HG03135 (cell line): ENCODE measurements at regions not wholly inside any gene's neighbourhood (a gene's known extent, or its start where the extent isn't known, plus 50 kb on each side); places are given as distances from the start of the nearest gene placed in this dataset.

ENCODE experiments used
- ATAC-seq: cut with Tn5 transposase; IDR thresholded peaks from one replicate; pipeline ENCODE4 v1.9.1; 2021; ENCODE audit warnings: mild to moderate bottlenecking, moderate library complexity; ENCODE audit not compliant: unreplicated experiment

DNA sequence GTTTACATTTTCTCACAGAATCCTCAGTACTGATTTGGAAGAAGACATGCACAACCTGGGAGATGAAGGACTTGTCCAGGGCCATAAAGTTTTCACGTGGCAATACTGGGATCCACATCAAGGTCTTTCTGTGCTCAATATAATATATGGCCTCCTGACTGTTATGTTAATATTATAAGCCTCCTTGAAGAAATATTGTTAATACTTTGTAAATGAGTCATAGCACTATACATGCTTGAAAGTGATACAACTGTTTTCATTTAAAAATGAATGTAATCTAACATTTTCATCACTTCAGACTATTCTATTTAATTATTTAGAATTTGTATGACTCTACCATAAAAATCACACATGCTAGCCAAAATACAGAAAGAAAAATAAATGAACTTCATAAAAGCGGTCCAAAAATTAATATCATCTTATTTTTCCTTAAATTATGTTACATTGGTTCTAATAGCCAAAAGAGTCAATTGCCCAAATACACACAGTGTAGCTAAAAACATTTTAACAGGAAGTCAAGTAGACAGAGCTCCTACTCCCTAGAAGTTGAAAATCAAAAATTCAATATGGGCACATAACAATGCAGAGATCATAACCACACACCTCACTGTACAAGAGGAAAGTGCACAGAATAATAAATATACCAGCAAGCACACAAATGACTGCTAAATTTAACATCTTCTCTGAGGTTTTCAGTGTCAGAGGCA, 188.0 kb upstream of the HDDC2 start:
- ATAC-seq, result no peak

DNA sequence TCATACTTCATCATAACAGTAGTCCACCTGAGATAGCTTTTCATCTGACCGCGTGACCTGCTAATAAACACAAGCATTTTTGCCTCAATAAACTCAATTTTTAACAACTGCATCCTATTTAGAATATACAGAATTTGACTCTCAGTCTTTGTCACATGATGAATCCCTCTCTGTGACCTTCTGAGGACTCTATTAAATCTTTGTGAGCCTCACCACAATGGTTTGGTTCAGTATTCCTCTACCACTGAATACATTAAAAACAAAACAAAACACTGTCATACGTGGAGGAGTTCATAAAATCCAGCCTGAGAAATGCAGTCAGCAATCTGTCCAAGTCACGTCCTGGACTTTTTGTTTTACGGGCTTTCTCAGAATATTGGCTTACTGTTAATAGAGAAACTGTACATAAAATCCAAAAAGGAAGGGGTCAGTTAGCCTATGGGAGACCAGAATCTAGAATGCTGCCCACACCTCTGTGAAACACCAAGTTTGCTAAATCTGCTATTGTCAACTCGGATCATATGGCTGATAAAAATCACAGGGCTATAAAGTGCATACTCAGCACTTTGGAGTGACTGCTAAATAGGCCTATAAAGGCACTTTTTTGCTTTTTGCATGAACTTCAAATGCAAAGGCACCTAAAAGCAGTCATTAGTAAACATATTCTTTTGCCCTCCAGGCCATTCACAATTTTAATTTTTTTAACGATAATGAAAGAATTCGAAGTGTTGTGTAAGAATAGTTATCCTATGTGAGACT, 190.3 kb upstream of the HDDC2 start:
- ATAC-seq, result no peak

GRCh38 chr6:125498606-125499005, 196.8 kb upstream of the HDDC2 start:
- no peak for ATAC-seq

GRCh38 chr6:125499535-125499934, 197.8 kb upstream of the HDDC2 start:
- no peak for ATAC-seq

- no peak for ATAC-seq
Observed at GRCh38 chr6:125503181-125503580, 201.4 kb upstream of the HDDC2 start.

GRCh38 chr6:125507987-125508655, 206.4 kb upstream of the HDDC2 start:
- ATAC-seq, result no peak

DNA sequence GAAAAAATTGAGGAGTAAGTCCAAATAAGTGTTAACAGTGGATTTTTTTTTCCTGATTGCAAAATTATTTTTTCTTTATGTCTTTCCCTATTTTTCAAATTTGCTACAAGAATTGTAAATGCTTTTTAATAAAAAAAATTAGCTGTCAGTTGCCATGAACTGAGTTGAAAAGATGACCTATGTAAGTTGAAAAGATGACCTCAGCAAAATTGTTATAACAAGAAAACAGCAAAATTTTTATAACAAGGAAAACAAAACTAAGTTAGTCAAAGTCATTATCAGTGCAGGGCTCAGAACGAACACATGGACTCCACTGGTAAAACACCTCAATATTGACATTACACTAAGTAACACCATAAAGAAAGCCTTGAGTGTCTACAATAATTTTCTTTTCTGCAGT, 207.0 kb upstream of the HDDC2 start:
- no peak for ATAC-seq

- ATAC-seq, result no peak
Observed at GRCh38 chr6:125509477-125509876, 207.7 kb upstream of the HDDC2 start.

DNA sequence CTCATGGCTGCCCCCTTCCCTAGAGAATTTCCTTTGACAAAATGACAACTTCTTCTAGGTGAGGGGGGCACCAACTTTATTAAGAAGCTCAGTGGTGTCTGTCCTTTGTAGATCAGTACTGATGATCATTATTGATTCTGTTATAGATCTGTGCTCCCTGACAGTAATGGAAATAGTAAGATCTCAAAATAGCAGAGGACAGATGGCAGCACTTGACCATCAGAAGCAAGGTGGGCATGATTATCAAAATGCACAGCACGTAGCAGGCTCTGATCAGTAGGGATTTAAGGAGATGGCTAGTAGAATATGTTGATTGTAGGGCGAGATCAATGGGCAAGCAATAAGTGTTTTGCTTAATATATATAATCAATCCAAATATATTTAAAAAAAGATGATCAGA, 208.6 kb upstream of the HDDC2 start:
- no peak for ATAC-seq

DNA sequence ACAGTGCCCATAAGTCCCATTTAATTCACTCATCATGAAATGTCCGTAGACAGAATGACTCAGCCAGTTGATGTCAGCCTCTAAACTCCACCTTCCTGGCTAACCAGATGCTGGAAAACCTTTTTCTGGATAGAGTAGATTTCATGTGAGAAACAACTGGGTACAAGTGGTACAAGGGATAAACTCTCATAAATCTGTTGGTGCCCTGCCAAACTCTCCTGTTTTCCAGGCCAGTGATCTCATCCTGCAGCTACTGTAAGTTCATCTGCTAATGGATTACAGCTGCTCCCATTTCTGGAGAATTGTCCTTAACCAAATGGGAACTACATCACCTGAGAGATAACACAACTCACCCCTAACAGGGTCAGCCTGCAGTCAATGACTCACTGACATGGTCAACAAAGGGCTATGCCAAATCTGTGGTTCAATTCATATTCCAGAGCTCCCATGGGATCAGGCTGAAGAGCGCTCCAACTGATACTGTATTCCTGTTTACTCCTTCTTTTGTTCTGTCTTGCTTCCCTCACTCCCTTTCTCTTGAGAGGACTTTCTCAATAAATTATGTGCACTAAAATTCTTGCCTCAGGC, 210.1 kb upstream of the HDDC2 start:
- ATAC-seq, result no peak

DNA sequence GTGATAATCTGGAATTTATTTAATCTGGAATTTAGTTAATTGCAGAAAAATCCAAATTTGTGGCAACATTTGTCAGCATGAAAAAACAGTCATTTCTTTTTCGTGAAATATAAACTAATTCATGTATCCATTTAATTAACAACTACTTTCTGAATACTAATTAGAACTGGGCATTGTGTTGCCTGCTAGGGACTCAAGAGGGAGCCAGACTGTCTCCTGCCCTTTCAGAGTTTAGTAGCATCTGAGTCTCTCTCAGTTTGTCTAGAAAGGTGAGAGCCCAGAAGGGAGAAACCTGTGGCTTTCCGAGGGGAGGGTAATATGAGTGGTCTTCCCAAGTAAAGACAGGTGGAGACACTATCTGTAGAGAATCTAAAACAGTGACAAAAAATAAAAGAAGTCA, 210.9 kb upstream of the HDDC2 start:
- ATAC-seq, result no peak

DNA sequence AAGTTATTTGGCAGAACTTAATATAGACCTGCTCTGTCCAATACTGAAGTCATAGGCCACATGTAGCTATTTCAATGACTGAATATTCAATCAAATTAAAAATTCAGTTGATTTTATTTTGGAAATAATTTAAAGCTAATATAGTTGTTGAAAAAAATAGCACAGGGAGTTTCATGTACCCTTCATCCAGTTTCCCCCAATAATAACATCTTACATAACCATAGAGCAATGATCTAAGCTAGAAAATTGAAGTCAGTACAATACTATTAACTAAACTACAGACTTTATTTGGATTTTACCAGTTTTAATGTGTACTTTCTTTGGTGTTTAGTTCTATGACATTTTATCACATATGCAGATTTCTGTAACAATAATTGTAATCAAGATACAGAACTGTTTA, 212.2 kb upstream of the HDDC2 start:
- no peak for ATAC-seq

DNA sequence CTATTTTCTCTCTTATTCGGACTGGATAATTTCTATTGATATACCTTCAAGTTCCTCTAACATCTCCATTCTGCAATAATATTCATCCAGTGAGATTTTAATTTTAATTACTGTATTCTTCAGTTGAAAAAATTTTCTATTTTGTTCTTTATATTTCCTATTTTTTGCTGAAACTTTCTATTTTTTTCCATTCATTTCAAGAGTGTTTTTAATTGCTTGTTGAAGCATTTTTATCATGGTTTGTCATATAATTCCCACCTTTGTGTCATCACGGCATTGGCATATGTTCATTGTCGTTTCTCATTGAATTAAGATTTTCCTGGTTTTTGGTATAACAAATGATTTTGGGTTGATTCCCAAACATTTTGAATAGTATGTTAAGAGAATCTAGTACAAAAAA, 214.9 kb upstream of the HDDC2 start:
- ATAC-seq, result no peak

DNA sequence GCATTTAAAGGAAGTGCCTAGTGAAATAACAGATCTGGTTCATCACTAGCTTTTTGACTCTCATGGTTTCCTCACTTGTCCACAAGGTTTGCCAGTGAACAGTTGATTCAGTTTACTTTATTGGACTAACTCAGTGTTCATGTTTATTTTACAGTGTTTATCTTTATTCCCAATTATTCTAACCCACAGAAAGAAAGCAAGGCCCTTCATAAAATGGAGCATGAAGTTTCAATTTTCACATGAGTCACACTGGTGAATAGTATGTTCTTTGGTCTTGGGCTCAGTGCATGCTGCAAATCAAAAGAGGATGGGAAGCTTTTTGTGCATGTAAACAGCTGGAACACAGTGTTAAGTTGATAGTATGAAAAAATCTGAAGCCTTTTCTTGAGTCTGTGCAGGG, 217.6 kb upstream of the HDDC2 start:
- no peak for ATAC-seq

GRCh38 chr6:125524356-125524755, 222.6 kb upstream of the HDDC2 start:
- no peak for ATAC-seq

DNA sequence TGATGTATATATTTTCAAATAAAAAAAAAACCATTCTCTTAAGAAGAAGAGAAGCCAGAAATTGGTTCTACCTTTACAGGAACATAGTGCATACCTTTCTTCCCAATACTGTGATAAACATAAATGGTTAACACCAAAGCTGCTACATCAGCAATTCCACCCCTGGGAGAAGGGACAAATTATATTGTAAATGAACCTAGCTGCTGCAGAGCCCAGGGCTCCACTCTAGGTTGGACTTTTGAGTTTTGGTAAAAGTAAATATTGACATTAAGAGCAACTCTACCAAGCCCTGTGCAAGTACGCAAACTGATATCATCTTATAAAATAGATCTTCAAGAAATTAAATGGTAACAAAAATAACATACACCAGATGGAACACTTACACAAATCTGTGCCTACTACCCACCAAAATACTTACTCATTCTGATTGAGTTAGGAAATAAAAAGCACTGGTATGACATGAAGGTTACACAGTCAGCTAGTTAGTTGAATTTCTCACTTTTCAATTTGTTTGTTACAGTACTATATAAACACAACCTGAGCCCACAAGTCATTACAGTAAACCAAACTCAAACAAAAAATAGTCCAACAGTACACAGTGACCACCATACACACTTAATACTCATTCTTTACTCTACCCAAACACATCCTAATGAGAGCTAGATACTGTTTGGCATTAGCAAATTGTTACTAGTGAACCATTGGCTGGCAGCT, 223.3 kb upstream of the HEY2 start:
- ATAC-seq, result no peak

DNA sequence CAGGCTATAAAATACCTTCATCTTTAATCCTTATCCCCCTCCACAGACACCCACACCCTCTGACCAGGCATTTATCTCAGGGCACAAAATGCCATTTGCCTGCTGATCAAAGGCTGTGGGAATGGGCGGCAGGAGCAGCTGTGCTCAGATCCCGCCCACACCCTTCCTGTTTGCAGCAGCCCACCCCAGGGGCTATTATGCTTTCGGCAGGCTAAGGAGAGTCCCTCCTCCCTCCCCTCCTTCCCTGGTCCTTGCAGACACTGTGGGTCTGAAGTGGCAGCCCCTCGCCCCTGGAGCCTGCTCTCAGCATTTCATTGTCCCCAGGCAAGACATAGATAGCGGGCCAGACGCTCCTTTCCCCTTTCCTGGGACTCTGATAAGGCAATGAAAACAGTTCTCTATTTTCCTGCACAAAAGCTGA, 220.8 kb upstream of the HEY2 start:
- ATAC-seq, result no peak

- ATAC-seq, result no peak
Observed at GRCh38 chr6:125529061-125529460, 220.4 kb upstream of the HEY2 start.

DNA sequence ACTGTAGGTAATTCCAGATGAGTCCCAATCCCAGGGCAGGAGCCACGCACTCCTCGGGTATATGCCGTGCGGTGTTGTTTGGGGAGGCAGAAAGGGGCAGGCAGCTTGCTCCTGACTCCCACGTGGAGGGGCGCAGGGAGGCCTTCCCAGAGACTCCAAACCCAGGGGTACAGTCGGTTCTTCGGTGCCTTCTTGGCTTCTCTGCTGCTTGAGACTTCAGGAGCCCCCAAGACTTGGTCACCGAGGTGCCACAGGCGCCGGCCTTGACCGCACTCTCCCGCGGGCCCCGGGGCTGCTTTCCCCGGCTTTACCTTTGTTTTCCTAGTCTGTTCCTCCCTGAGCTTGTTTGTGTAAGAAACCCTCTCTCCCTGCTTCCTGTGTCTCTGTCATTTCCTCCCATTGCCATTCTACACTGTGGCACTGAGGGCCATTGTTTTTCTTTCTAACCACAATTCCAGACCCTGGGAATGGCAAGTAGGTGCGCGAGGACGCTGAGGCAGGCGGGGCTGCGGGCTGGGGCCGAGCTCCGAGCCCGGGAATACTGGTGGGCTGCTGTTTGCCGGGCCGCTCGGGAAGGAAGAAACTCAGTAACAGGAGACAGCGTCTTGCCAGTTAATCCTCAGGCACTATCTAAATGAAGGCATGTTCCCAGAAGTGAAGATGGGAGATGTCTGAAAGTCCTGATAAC, 215.6 kb upstream of the HEY2 start:
- no peak for ATAC-seq

GRCh38 chr6:125534430-125535263, 214.8 kb upstream of the HEY2 start:
- ATAC-seq, result no peak
